Tibial nerve (tissue), 4 donors: ENCODE measurements at regions not wholly inside any gene's neighbourhood (a gene's known extent, or its start where the extent isn't known, plus 50 kb on each side); places are given as distances from the start of the nearest gene placed in this dataset.

Experiments
- DNase-seq, 2 donors: peaks; one replicate each; pipeline ENCODE4 v3.0.0-alpha.2; 2019; ENCODE audit warnings: low spot score in 2 of 2
- H3K27ac ChIP-seq, 4 donors: fragments of 200-600 bp; sonication (generic) in 3 of 4; one replicate each; pipeline ENCODE4 v1.5.1; 2017 to 2019; ENCODE audit warnings: mild to moderate bottlenecking in 1 of 4
- H3K27me3 ChIP-seq, 2 donors: fragments of 200-600 bp; sonication (generic) in 1 of 2; one replicate each; pipeline versions ENCODE4 v1.5.1 to v1.6.0; 2017 to 2019
- H3K36me3 ChIP-seq, 3 donors: fragments of 200-600 bp; sonication (generic); one replicate each; pipeline ENCODE4 v1.5.1; 2018 to 2019
- H3K4me1 ChIP-seq, 4 donors: fragments of 200-600 bp; sonication (generic) in 3 of 4; one replicate each; pipeline ENCODE4 v1.5.1; 2017 to 2019
- H3K4me3 ChIP-seq, 4 donors: fragments of 200-600 bp; sonication (generic) in 3 of 4; one replicate each; pipeline ENCODE4 v1.5.1; 2017 to 2019; ENCODE audit warnings: mild to moderate bottlenecking in 1 of 4, moderate library complexity in 1 of 4
- H3K9me3 ChIP-seq, 4 donors: fragments of 200-600 bp; sonication (generic) in 3 of 4; one replicate each; pipeline ENCODE4 v1.5.1; 2017 to 2019
- CTCF ChIP-seq, 5 experiments: fragments of 200-600 bp in 3 of 5; fragments of 450-650 bp in 2 of 5; sonication (generic) in 3 of 5; IDR thresholded peaks; one replicate each; pipeline ENCODE4 v1.5.1; 2016 to 2019; ENCODE audit warnings: antibody characterized with exemption in 5 of 5, mild to moderate bottlenecking in 3 of 5, moderate library complexity in 2 of 5
- EP300 ChIP-seq, 2 donors: sonication (generic); formaldehyde crosslinking; IDR thresholded peaks; one replicate each; pipeline ENCODE4 v1.6.1; 2017; ENCODE audit warnings: antibody characterized with exemption in 2 of 2, mild to moderate bottlenecking in 1 of 2
- POLR2A ChIP-seq, 2 donors: fragments of 450-650 bp; IDR thresholded peaks; one replicate each; pipeline ENCODE4 v1.6.1; 2017; ENCODE audit warnings: antibody characterized with exemption in 2 of 2, mild to moderate bottlenecking in 2 of 2, moderate library complexity in 2 of 2
- WGBS, 2 donors: methylation state at CpG; one replicate each; pipeline ENCODE4 v1.1.5; 2018; 5-methylcytosine and 5-hydroxymethylcytosine counted together

GRCh38 chr20:22946596-22946995, 88.5 kb upstream of the SSTR4 start:
- DNase-seq: no peak
- H3K27me3 ChIP-seq: no peaks in the 10 kb centered on the region
- H3K36me3 ChIP-seq: no peaks in the 10 kb centered on the region
- no peak overlapping the region for H3K4me3 ChIP-seq
- TF ChIP-seq POLR2A (IDR thresholded peaks at IDR 0.05) (no peak), CTCF (IDR thresholded peaks at IDR 0.05) (no peak), EP300 (IDR thresholded peaks at IDR 0.05) (no peak)
- no peaks in the 10 kb centered on the region for H3K4me1 ChIP-seq
- peaks cover 0 to 6% (median 0%) of the 10 kb centered on the region in 4 donors for H3K9me3 ChIP-seq
- H3K27ac ChIP-seq: no peak overlapping the region
- WGBS, 2 donors: 28 to 33% methylated on average over 2 of the region's 2 CpGs

GRCh38 chr20:22949331-22950109, 85.6 kb upstream of the SSTR4 start:
- DNase-seq: no peak
- 65 to 70% methylated on average over 5 of the region's 5 CpGs for WGBS, 2 donors
- no peaks in the 10 kb centered on the region for H3K4me1 ChIP-seq

GRCh38 chr20:22951966-22952365, 83.1 kb upstream of the SSTR4 start:
- WGBS, 2 donors: 92 to 100% methylated on average over 1 of the region's 1 CpG
- no peak for TF ChIP-seq CTCF (IDR thresholded peaks at IDR 0.05)
- TF ChIP-seq EP300 (IDR thresholded peaks at IDR 0.05): no peak
- no peak for TF ChIP-seq POLR2A (IDR thresholded peaks at IDR 0.05)
- no peak overlapping the region for H3K4me3 ChIP-seq

More at GRCh38 chr20:22949331-22950109, 85.6 kb upstream of the SSTR4 start:
- Histone ChIP-seq H3K9me3 (peaks cover 0 to 6% (median 0%) of the 10 kb centered on the region in 4 donors), H3K27me3 (no peaks in the 10 kb centered on the region), H3K4me3 (no peak overlapping the region), H3K27ac (no peak overlapping the region), H3K36me3 (no peaks in the 10 kb centered on the region)
- TF ChIP-seq POLR2A (IDR thresholded peaks at IDR 0.05) (no peak), CTCF (IDR thresholded peaks at IDR 0.05) (no peak), EP300 (IDR thresholded peaks at IDR 0.05) (no peak)

DNA sequence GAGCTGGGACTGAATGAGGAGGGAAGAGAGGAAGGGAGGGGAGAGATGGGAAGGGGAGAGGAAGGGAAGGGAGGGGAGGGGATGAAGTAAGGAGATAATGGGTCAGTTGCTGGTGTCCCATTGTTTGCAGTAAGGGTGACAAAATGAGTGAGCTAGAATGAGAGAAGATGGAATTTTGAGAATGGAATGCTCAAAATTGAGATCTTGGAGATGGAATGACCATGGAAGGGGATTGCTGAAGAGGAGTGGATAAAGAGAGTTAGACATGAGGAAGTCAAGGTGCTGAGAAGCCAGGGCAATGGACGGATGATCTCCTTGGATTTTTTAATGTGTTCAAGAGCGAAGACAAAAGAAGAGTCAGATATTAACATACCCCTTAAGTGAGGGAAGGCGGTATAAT, 80.5 kb upstream of the SSTR4 start:
- H3K27me3 ChIP-seq: no peaks in the 10 kb centered on the region
- no peak for DNase-seq
- no peak overlapping the region for H3K4me3 ChIP-seq
- H3K36me3 ChIP-seq: no peaks in the 10 kb centered on the region
- no peak overlapping the region for H3K27ac ChIP-seq
- no peaks in the 10 kb centered on the region for H3K4me1 ChIP-seq
- TF ChIP-seq POLR2A (IDR thresholded peaks at IDR 0.05): no peak
- no peak for TF ChIP-seq EP300 (IDR thresholded peaks at IDR 0.05)
- TF ChIP-seq CTCF (IDR thresholded peaks at IDR 0.05): no peak
- 90 to 94% methylated on average over 3 of the region's 3 CpGs for WGBS, 2 donors
- H3K9me3 ChIP-seq: no peaks in the 10 kb centered on the region

More at GRCh38 chr20:22951966-22952365, 83.1 kb upstream of the SSTR4 start:
- Histone ChIP-seq H3K9me3 (peaks cover 0 to 2% (median 0%) of the 10 kb centered on the region in 4 donors), H3K27ac (no peak overlapping the region), H3K36me3 (no peaks in the 10 kb centered on the region), H3K4me1 (no peaks in the 10 kb centered on the region), H3K27me3 (no peaks in the 10 kb centered on the region)
- no peak for DNase-seq

DNA sequence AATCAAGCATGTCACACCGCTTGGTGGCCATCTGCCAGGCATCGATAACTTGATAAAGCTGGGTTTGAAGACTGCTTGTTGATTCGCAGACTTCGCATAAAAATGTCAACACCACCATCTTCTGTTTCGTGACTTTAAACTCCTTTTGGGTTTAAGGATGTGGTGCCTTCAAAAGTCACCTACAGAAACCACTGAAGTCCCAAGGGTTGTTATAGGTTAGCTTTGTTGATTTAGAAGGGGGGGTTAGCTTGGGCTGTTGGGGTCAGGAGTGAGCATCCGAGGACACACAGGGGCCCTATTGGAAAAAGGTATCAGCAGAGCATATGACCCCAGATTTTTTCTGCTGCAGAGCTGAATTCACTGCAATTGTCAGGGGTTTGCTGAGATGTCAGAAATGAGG, 76.7 kb upstream of the SSTR4 start:
- H3K27ac ChIP-seq: no peak overlapping the region
- WGBS, 2 donors: 77 to 89% methylated on average over 6 of the region's 6 CpGs
- no peaks in the 10 kb centered on the region for H3K9me3 ChIP-seq
- H3K4me3 ChIP-seq: no peak overlapping the region
- no peak for TF ChIP-seq CTCF (IDR thresholded peaks at IDR 0.05)
- H3K36me3 ChIP-seq: no peaks in the 10 kb centered on the region
- no peaks in the 10 kb centered on the region for H3K27me3 ChIP-seq
- no peak for DNase-seq
- no peaks in the 10 kb centered on the region for H3K4me1 ChIP-seq
